Activated CD4-positive, alpha-beta memory T cell treated with anti-CD3 and anti-CD28 coated beads, Interleukin-2, amount 10 ng/mL, durations not matched to agents 7 days and 5 days (primary cell): ENCODE measurements at regions not wholly inside any gene's neighbourhood (a gene's known extent, or its start where the extent isn't known, plus 50 kb on each side); places are given as distances from the start of the nearest gene placed in this dataset.

Experiments
- CTCF ChIA-PET: fragments of 350-600 bp; sonication (Branson Sonifier 250); formaldehyde crosslinking; loops from one replicate; lab custom pipeline; 2021; ENCODE audit warnings: antibody characterized with exemption, inconsistent platforms; lab: Charles Lee
- POLR2A ChIA-PET: fragments of 350-600 bp; sonication (Branson Sonifier 250); formaldehyde crosslinking; loops from one replicate; lab custom pipeline; 2021; ENCODE audit warnings: antibody characterized with exemption; lab: Charles Lee
- DNase-seq: peaks from one replicate; pipeline ENCODE4 v3.0.0-alpha.2; 2020
- H3K27ac Mint-ChIP-seq: one replicate; pipeline ENCODE4 v1.8.0; 2021; ENCODE audit warnings: mild to moderate bottlenecking, mixed read lengths
- H3K27me3 Mint-ChIP-seq: one replicate; pipeline ENCODE4 v1.8.0; 2021; ENCODE audit warnings: mixed read lengths
- H3K36me3 Mint-ChIP-seq: one replicate; pipeline ENCODE4 v1.8.0; 2021; ENCODE audit warnings: low read depth, mixed read lengths
- H3K4me1 Mint-ChIP-seq: one replicate; pipeline ENCODE4 v1.8.0; 2021; ENCODE audit warnings: mixed read lengths
- H3K4me3 Mint-ChIP-seq: one replicate; pipeline ENCODE4 v1.8.0; 2021; ENCODE audit warnings: mild to moderate bottlenecking, mixed read lengths
- H3K9me3 Mint-ChIP-seq: one replicate; pipeline ENCODE4 v1.8.0; 2021; ENCODE audit warnings: mixed read lengths

DNA sequence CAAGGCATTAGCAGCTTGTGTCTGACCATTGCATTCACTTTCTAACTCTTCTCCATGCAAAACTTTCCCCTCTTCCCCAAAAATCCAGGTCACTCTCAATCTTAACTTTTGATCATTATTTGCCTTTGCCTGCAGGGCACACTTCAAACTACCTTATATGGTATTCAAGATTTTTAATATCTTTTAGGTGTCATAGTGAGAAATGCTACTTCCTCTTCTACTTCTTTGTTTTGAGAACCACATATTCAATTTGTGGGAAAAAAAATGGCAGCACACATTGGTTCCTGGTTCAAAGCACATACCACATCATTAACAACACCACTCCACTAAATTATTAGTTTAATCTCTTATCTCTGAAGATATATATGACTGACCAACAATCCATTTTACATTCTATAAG, 1267.0 kb upstream of the CITED2 start:
- H3K9me3 Mint-ChIP-seq, result peaks cover 12% of the 10 kb centered on the region
- no peaks in the 10 kb centered on the region for H3K36me3 Mint-ChIP-seq
- H3K4me3 Mint-ChIP-seq, result no peak overlapping the region
- no peaks in the 10 kb centered on the region for H3K4me1 Mint-ChIP-seq
- CTCF ChIA-PET, result no interaction called here
- no peak overlapping the region for H3K27ac Mint-ChIP-seq
- POLR2A ChIA-PET, result no interaction called here
- no peak for DNase-seq
- H3K27me3 Mint-ChIP-seq, result no peaks in the 10 kb centered on the region

DNA sequence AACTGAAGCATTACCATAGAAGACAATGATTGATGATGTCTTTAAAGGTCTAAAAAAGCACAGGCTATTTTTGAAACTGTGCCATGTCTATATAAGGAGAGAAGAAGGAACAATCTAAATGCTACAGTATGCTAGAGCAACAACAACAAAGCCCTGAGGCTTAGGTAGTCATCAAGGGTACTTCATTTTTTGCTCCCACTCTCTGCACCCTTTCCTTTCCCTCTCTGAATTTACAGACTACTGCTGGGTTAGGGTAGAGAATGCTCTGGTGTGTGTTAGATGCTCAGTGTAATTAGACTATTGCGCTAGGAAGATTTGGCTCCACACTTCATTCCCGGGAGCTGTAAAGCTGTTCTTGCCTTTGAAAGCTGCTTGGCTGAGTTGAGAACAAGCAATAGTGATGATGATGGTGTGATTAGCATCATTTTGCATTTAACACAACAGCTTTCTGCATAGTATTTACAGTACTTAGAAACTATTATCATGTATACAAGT, 1262.5 kb upstream of the CITED2 start:
- Mint-ChIP-seq H3K4me3 (no peak overlapping the region), H3K27ac (no peak overlapping the region), H3K9me3 (peaks cover 4% of the 10 kb centered on the region), H3K36me3 (no peaks in the 10 kb centered on the region), H3K4me1 (no peaks in the 10 kb centered on the region), H3K27me3 (peaks cover 4% of the 10 kb centered on the region)
- DNase-seq, result no peak
- POLR2A ChIA-PET, result no interaction called here
- CTCF ChIA-PET, result no interaction called here

DNA sequence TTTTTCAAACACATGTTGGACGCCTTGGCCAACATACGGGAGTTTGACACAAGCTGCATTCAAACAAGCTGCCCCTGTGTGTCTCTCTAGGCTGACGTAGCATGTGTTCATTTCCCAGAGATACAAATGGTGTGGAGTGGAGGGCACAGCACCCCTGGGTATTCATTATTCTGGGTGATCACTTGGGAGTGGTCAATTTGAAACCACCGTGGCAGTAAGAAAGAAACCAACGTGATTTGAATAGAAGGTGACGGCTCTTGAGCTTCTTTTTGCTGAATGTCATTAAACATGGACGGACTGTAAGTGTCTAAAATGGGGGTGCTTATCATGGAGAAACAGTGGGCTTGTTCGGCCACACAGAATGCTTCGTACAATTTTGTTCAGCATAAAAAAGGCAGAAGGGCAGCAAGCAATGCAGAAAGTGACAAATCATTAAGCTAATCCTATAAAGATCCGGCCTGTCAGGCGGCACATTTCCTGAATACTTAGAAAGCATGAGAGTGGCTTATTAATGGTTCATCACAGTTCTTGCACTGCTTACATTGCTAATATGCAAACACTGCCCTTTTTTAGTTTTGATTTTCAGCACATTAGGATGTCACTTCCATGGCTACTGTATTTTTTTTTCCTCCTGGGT, 1261.9 kb upstream of the CITED2 start:
- no peak for DNase-seq
- H3K27ac Mint-ChIP-seq, result no peak overlapping the region
- H3K4me3 Mint-ChIP-seq, result no peak overlapping the region
- peaks cover 4% of the 10 kb centered on the region for H3K9me3 Mint-ChIP-seq
- peaks cover 4% of the 10 kb centered on the region for H3K27me3 Mint-ChIP-seq
- CTCF ChIA-PET, result no interaction called here
- no peaks in the 10 kb centered on the region for H3K36me3 Mint-ChIP-seq
- POLR2A ChIA-PET, result no interaction called here
- no peaks in the 10 kb centered on the region for H3K4me1 Mint-ChIP-seq

DNA sequence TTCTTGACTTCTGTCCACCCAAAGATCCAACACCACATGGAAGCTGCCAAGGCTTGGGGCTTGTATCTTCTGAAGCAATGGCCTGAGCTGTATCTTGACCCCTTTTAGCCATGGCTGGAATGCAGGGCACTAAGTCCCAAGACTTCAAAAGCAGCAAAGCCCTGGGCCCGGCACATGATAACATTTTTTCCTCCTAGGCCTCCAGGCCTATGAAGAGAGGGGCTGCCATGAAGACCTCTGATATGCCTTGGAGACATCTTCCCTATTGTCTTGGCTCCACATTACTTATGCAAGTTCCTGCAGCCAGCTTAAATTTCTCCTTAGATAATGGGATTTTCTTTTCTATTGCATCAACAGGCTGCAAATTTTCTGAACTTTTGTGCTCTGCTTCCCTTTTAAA, 1252.6 kb upstream of the CITED2 start:
- Mint-ChIP-seq H3K27me3 (no peaks in the 10 kb centered on the region), H3K4me1 (no peaks in the 10 kb centered on the region), H3K9me3 (peaks cover 14% of the 10 kb centered on the region), H3K27ac (no peak overlapping the region), H3K36me3 (peaks cover 4% of the 10 kb centered on the region), H3K4me3 (no peak overlapping the region)
- DNase-seq, result no peak
- ChIA-PET CTCF (no interaction called here), POLR2A (no interaction called here)

DNA sequence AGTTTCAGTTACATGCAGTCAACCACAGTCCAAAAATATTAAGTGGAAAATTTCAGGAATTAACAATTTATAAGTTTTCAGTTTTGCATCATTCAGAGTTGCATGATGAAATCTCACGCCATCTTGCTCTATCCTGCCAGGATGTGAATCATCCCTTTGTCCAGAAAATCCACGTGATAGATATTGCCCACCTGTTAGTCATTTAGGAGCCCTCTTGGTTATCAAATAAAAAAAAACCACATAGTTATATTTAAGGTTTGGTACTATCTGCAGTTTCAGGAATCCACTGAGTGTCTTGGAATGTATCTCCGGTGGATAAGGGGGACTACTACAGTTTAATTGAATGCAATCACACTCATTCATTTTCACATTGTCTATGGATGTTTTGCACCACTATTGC, 1249.0 kb upstream of the CITED2 start:
- peaks cover 14% of the 10 kb centered on the region for H3K9me3 Mint-ChIP-seq
- no peaks in the 10 kb centered on the region for H3K4me1 Mint-ChIP-seq
- no peak overlapping the region for H3K4me3 Mint-ChIP-seq
- peaks cover 4% of the 10 kb centered on the region for H3K36me3 Mint-ChIP-seq
- H3K27ac Mint-ChIP-seq, result no peak overlapping the region
- no peak for DNase-seq
- no peaks in the 10 kb centered on the region for H3K27me3 Mint-ChIP-seq
- POLR2A ChIA-PET, result no interaction called here
- CTCF ChIA-PET, result interaction anchor here (0.9 kb wide), 1 partner anchor 682 kb away, joined by 3 read pairs; no protein-coding TSS in a partner anchor

DNA sequence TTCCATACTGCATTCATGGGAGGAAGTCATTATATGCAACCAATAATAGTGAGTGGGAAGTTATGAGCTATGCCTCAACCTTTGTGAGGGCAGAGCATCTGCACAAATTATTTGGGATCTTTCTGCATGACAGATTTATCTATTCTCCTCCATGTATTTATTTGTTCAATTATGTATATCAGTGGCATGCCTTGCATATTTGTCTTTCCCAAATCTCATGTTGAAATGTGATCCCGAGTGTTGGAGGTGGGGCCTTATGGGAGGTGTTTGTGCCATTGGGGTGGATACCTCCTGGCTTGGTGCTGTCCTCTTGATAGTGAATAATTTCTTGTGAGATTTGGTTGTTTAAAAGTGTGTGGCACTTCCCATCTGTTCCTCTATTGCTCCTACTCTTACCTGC, 1246.0 kb upstream of the CITED2 start:
- no peaks in the 10 kb centered on the region for H3K4me1 Mint-ChIP-seq
- POLR2A ChIA-PET, result no interaction called here
- CTCF ChIA-PET, result no interaction called here

DNA sequence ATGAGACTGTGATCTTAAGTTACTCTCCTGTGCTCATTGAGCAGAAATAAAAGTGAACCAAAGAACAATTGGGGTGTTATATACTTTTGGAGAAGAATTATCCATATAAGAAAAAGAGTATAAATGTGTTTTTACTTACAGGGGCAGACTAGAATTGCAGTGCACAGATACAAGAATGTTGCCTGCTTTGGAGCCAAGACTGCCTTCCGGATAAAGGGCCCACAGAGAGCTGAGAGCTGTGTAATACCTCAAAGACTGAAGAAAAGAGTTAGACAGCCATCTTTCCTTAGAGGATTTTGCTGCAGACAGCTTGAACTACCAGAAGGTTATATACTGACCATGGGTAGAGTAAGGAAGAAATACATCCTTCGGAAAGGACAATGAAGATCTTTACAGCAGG, 1235.5 kb upstream of the CITED2 start:
- CTCF ChIA-PET, result no interaction called here
- Mint-ChIP-seq H3K4me1 (no peaks in the 10 kb centered on the region), H3K4me3 (no peak overlapping the region), H3K9me3 (no peaks in the 10 kb centered on the region), H3K27ac (no peak overlapping the region), H3K36me3 (no peaks in the 10 kb centered on the region), H3K27me3 (peaks cover 7% of the 10 kb centered on the region)
- DNase-seq, result no peak
- POLR2A ChIA-PET, result no interaction called here

More for the DNA sequence above, 1246.0 kb upstream of the CITED2 start:
- H3K27ac Mint-ChIP-seq, result no peak overlapping the region
- H3K36me3 Mint-ChIP-seq, result no peaks in the 10 kb centered on the region
- H3K9me3 Mint-ChIP-seq, result peaks cover under 1% of the 10 kb centered on the region
- H3K27me3 Mint-ChIP-seq, result no peaks in the 10 kb centered on the region
- no peak for DNase-seq
- no peak overlapping the region for H3K4me3 Mint-ChIP-seq

DNA sequence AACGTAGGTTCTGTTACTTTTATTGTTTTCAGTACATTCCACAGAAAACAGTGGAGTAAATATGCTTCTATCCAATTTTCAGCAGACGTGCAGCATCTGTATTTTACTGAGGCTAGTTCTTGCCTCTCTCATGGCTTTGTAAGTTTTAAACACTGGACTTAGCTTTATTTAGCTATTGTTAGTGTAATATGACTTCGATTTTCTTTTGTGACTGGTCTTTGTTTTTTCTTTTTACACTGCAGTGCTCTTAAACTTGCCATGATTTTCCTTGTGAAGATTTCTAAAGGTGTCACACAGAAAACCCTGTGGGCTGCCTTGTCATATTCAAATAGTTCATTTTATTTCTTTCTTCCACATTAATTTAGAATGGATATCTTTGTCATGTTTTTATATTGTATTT, 1234.9 kb upstream of the CITED2 start:
- H3K27ac Mint-ChIP-seq, result no peak overlapping the region
- H3K4me3 Mint-ChIP-seq, result no peak overlapping the region
- POLR2A ChIA-PET, result no interaction called here

DNA sequence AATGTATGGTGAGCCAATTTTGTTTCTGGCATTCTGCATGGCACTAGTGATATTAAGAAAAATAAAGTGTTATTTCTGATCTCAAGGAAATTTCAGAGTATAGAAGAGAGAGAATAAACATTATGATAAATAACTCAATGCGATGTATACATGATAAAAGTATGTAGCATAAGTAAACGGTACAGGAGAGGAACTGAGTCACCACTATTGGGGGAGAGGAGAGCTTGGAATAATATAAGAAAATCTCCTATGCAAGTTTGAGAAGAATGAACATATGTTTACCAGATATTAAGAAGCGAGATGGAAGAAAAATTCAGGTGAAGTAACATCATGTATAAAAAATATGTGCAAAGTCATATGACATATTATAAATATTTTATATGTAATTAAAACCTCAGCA, 1230.3 kb upstream of the CITED2 start:
- Mint-ChIP-seq H3K4me1 (no peaks in the 10 kb centered on the region), H3K27ac (no peak overlapping the region), H3K9me3 (no peaks in the 10 kb centered on the region), H3K27me3 (peaks cover 1% of the 10 kb centered on the region), H3K36me3 (no peaks in the 10 kb centered on the region), H3K4me3 (no peak overlapping the region)
- ChIA-PET CTCF (no interaction called here), POLR2A (no interaction called here)
- DNase-seq, result no peak

More for the DNA sequence above, 1234.9 kb upstream of the CITED2 start:
- CTCF ChIA-PET, result no interaction called here
- DNase-seq, result no peak
- no peaks in the 10 kb centered on the region for H3K4me1 Mint-ChIP-seq
- no peaks in the 10 kb centered on the region for H3K36me3 Mint-ChIP-seq
- H3K27me3 Mint-ChIP-seq, result peaks cover 7% of the 10 kb centered on the region
- no peaks in the 10 kb centered on the region for H3K9me3 Mint-ChIP-seq

DNA sequence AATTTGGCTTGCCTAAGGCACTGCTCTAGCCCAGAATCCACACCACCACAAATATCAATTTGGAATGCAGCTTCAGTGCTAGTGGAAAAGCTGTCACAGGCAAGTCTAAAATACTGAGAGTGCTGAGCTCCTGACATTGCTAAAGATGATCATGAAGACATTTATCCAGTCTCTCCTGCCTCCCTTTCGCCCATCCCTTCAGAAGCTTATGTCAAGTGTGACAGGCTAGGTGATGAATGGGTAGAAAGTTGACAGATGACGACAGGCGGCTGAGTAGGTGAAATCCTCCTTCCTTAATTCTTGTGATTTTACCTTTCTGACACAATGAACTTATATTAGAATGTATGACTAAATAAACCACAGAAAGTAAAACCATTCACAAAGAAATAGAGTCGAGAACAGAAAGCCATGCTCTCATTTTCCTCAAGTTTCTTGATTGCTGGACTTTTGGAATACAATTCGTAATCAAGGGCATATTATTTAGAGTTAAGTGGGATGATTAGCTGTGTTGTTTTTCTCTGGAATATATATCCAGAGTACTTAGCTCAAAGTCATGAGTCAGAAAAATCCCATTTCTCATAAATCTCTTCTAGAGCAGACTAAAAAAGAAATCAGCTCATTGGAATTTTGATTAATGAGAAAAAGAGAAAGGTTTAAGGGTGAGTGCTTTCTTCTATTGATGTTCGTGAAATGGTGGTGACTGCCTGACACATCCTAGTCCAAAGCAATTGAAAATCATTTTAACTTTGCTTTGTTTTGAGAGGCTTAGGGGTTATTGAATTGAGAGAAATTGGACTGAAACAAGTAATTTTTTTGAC, 1228.2 kb upstream of the CITED2 start:
- POLR2A ChIA-PET, result no interaction called here
- CTCF ChIA-PET, result no interaction called here

DNA sequence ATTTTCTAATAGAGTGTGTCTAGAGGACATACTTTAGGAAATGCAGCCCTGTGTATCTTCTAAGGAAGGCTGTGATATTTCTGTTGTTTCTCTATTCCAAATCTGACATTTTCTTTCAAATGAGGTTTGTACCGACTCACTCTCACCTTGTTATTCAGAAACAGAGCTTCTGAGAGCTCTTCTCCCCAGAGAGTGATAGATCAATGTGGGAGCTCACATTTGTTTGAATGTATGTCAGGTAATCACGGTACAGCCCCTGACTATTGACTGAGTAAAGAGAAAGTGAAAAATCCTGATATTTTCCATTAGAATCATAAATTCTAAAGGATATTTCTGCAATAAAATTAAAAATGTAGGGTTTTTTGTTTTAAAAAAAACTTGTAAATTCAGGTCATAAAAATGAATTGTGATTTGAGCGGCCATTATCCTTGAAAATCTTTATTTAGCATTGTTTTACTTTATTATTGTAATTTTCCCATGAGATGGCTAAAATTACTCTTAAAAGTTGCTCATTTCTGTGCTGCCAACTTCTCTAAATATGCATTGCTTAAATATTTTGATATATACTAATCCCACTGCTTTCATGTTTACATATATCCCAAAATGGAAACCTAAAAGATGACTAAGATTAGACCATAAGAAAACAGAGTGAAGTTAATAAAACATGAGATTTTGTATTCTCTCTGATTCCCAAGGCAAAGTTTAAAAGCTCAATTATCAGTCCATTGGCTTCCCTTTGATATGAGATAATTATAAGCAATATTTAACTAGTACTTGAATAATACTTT, 1226.8 kb upstream of the CITED2 start:
- H3K9me3 Mint-ChIP-seq, result no peaks in the 10 kb centered on the region
- POLR2A ChIA-PET, result no interaction called here
- no peak for DNase-seq
- no peak overlapping the region for H3K4me3 Mint-ChIP-seq
- CTCF ChIA-PET, result no interaction called here
- peaks cover 4% of the 10 kb centered on the region for H3K27me3 Mint-ChIP-seq
- H3K36me3 Mint-ChIP-seq, result no peaks in the 10 kb centered on the region
- H3K27ac Mint-ChIP-seq, result no peak overlapping the region
- peaks cover 9% of the 10 kb centered on the region for H3K4me1 Mint-ChIP-seq

More for the DNA sequence above, 1228.2 kb upstream of the CITED2 start:
- DNase-seq, result no peak
- Mint-ChIP-seq H3K4me3 (no peak overlapping the region), H3K27me3 (peaks cover 4% of the 10 kb centered on the region), H3K27ac (no peak overlapping the region), H3K36me3 (no peaks in the 10 kb centered on the region), H3K4me1 (peaks cover 1% of the 10 kb centered on the region), H3K9me3 (no peaks in the 10 kb centered on the region)

DNA sequence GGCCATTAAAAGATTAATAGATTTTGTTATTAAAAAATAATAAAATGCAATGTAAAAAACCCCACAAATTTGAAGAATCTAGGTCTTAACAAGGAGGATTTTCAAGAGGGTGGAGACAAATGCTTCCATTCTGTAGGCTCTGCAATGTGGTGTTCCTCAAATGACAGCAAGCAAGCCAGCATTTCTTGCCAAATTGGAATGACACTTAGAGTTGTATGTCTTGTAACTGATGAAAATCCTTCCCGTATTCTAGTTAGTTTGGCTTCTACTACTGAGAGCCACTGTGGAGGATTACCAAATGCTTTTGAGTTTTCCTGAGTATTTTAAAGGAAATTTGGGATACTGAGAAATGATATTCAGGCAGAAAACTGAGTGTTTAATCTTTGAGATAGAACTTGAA, 1225.5 kb upstream of the CITED2 start:
- no peak for DNase-seq
- no peak overlapping the region for H3K4me3 Mint-ChIP-seq
- H3K36me3 Mint-ChIP-seq, result peaks cover 1% of the 10 kb centered on the region
- peaks cover 10% of the 10 kb centered on the region for H3K4me1 Mint-ChIP-seq
- ChIA-PET CTCF (no interaction called here), POLR2A (no interaction called here)
- H3K9me3 Mint-ChIP-seq, result no peaks in the 10 kb centered on the region
- no peak overlapping the region for H3K27ac Mint-ChIP-seq
- peaks cover 4% of the 10 kb centered on the region for H3K27me3 Mint-ChIP-seq

DNA sequence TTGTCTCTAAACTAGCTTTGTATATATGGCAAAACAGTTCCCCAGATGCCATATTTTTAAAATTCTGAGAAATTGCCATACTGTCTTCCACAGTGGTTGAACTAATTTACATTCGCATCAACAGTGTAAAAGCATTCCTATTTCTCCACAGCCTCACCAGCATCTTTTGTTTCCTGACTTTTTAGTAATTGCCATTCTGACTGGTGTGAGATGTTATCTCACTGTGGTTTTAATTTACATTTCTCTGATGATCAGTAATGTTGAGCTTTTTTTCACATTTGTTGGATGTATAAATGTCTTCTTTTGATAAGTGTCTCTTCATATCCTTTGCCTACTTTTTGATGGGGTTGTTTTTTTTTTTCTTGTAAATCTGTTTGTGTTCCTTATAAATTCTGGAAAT, 1222.7 kb upstream of the CITED2 start:
- POLR2A ChIA-PET, result interaction anchor here (1.2 kb wide), 1 partner anchor 11 kb away, joined by 3 read pairs; no protein-coding TSS in a partner anchor
- Mint-ChIP-seq H3K27ac (no peak overlapping the region), H3K9me3 (peaks cover 5% of the 10 kb centered on the region), H3K27me3 (peaks cover 4% of the 10 kb centered on the region), H3K4me3 (no peak overlapping the region), H3K36me3 (peaks cover 6% of the 10 kb centered on the region), H3K4me1 (peaks cover 10% of the 10 kb centered on the region)
- CTCF ChIA-PET, result no interaction called here
- DNase-seq, result no peak
